Stimulated activated CD4-positive, alpha-beta T cell treated with anti-CD3 and anti-CD28 coated beads, Interleukin-15, amount 100 ng/mL, for 48 hours (primary cell): ENCODE measurements at regions not wholly inside any gene's neighbourhood (a gene's known extent, or its start where the extent isn't known, plus 50 kb on each side); places are given as distances from the start of the nearest gene placed in this dataset.
"Not testable (repeated sequence)": the region's sequence is repeated elsewhere in the genome, so short reads cannot be mapped to it uniquely, and the experiment has no call there.

Experiments used
- DNase-seq, 2 donors: peaks; one replicate each; pipeline ENCODE4 v3.0.0-alpha.2; 2020; ENCODE audit warnings: low read depth in 2 of 2

- DNase-seq = no peak
These were observed 105.4 kb upstream of the BET1 start for GRCh38 chr7:94109556-94109955.

- no peak for DNase-seq
These were observed 106.9 kb upstream of the BET1 start for GRCh38 chr7:94111009-94111408.

- no peak for DNase-seq
These were observed 111.2 kb upstream of the BET1 start for GRCh38 chr7:94115316-94115715.

GRCh38 chr7:94123136-94123535 is 119.0 kb upstream of the BET1 start:
- no peak for DNase-seq

- no peak for DNase-seq
These were observed 122.9 kb upstream of the BET1 start for GRCh38 chr7:94127026-94127425.

GRCh38 chr7:94128072-94128471 is 123.9 kb upstream of the BET1 start:
- DNase-seq = no peak

GRCh38 chr7:94129443-94130140 is 125.4 kb upstream of the BET1 start:
- DNase-seq = no peak

- DNase-seq = no peak
These were observed 126.6 kb upstream of the BET1 start for GRCh38 chr7:94130716-94131115.

- DNase-seq = no peak
These were observed 129.3 kb upstream of the BET1 start for GRCh38 chr7:94133460-94133859.

- no peak for DNase-seq
These were observed 131.0 kb upstream of the BET1 start for GRCh38 chr7:94135180-94135579.

GRCh38 chr7:94142281-94142680 is 138.1 kb upstream of the BET1 start:
- DNase-seq = no peak

- no peak for DNase-seq
These were observed 141.4 kb upstream of the BET1 start for GRCh38 chr7:94145602-94146001.

GRCh38 chr7:94146408-94146807 is 142.3 kb upstream of the BET1 start:
- DNase-seq = no peak

- no peak for DNase-seq
These were observed 145.8 kb upstream of the BET1 start for GRCh38 chr7:94149789-94150545.

GRCh38 chr7:94154182-94154581 is 150.0 kb upstream of the BET1 start:
- DNase-seq = no peak

GRCh38 chr7:94154858-94155257 is 150.7 kb upstream of the BET1 start:
- no peak for DNase-seq

- not testable (repeated sequence) for DNase-seq
These were observed 153.6 kb upstream of the BET1 start for GRCh38 chr7:94157659-94158306.

GRCh38 chr7:94160719-94161435 is 156.7 kb upstream of the BET1 start:
- no peak for DNase-seq

- no peak for DNase-seq
These were observed 157.3 kb upstream of the BET1 start for GRCh38 chr7:94161476-94161875.

- DNase-seq = no peak
These were observed 165.5 kb upstream of the BET1 start for GRCh38 chr7:94169682-94170081.

- no peak for DNase-seq
These were observed 166.7 kb upstream of the BET1 start for GRCh38 chr7:94170836-94171235.

- no peak for DNase-seq
These were observed 169.3 kb upstream of the BET1 start for GRCh38 chr7:94173436-94173835.
